ENCODE measurements at regions not wholly inside any gene's neighbourhood (a gene's known extent, or its start where the extent isn't known, plus 50 kb on each side); places are given as distances from the start of the nearest gene placed in this dataset.

- H3K4me3 Mint-ChIP-seq, result no peak overlapping the region
- H3K27ac Mint-ChIP-seq, result no peak overlapping the region
- peaks cover 2 to 12% (median 4%) of the 10 kb centered on the region in 7 donors for H3K9me3 Mint-ChIP-seq
- ATAC-seq (ENCODE audit: low read depth in 2 of 2) (no peak), DNase-seq (no peak)
- peaks cover 0 to 7% of the 10 kb centered on the region in 2 donors for H3K36me3 Mint-ChIP-seq
- H3K4me1 Mint-ChIP-seq, result no peaks in the 10 kb centered on the region
- H3K27me3 Mint-ChIP-seq, result peaks cover 0 to 11% (median 8%) of the 10 kb centered on the region in 3 donors
These were observed 293.5 kb downstream of the MN1 start for GRCh38 chr22:27507935-27508526.

- Mint-ChIP-seq H3K27me3 (peaks cover 0 to 11% (median 3%) of the 10 kb centered on the region in 3 donors), H3K9me3 (peaks cover 0 to 10% (median 3%) of the 10 kb centered on the region in 7 donors), H3K4me3 (no peak overlapping the region), H3K4me1 (no peaks in the 10 kb centered on the region), H3K27ac (no peak overlapping the region), H3K36me3 (no peaks in the 10 kb centered on the region)
- no peak for DNase-seq
- no peak for ATAC-seq (ENCODE audit: low read depth in 2 of 2)
These were observed 292.2 kb downstream of the MN1 start for GRCh38 chr22:27509132-27509920.

DNA sequence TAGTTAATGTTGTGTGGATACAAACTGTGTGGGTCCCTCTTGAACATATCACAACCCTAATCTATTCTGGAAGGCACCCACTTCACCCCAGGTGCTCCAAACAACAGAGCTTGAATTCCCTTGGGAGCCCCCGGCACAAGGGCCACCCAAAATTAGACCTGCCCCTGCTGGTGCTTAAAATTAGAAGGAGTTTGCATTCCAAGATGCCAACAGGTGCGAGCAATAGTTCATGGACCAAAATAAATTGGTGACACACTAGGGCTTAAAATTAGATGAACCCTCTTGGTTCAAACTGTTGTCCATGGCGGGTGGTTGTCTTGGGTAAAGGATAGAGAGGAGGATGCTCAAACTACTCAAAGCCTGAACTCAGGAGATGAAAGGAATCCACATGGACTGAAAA is 291.5 kb downstream of the MN1 start:
- no peak for DNase-seq
- H3K36me3 Mint-ChIP-seq, result no peaks in the 10 kb centered on the region
- no peaks in the 10 kb centered on the region for H3K4me1 Mint-ChIP-seq

DNA sequence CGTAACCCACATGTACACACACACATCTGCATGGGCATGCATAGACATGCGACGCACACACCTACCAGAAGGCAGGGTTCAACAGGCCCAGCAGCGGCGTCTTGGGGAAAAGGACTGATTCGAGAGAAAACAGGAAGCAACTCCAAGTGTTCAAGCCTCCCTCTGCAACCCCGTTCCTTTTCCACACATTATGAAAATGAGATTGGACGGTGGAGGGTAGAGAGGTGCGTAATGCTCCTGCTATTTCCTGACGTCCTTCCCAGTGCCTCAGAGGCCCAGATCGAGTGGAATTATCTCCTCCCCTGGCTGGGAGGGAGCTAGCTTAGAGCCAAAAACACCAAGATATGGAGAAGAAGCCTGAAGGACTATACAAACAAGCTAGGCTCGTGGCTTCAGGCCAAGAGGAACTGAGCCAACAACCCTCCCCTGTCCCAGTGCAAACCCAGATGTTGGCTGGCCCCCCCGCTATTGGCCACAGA is 289.2 kb downstream of the MN1 start:
- H3K27ac Mint-ChIP-seq, result no peak overlapping the region
- ATAC-seq (ENCODE audit: low read depth in 2 of 2) (no peak), DNase-seq (no peak)
- H3K4me1 Mint-ChIP-seq, result no peaks in the 10 kb centered on the region
- no peaks in the 10 kb centered on the region for H3K36me3 Mint-ChIP-seq
- no peak overlapping the region for H3K4me3 Mint-ChIP-seq
- H3K27me3 Mint-ChIP-seq, result peaks cover 0 to 13% (median 11%) of the 10 kb centered on the region in 3 donors
- peaks cover 0 to 10% (median 3%) of the 10 kb centered on the region in 7 donors for H3K9me3 Mint-ChIP-seq

More for the DNA sequence above, 291.5 kb downstream of the MN1 start:
- H3K27me3 Mint-ChIP-seq, result peaks cover 0 to 11% (median 3%) of the 10 kb centered on the region in 3 donors
- H3K4me3 Mint-ChIP-seq, result no peak overlapping the region
- H3K9me3 Mint-ChIP-seq, result peaks cover 0 to 10% (median 3%) of the 10 kb centered on the region in 7 donors
- ATAC-seq (ENCODE audit: low read depth in 2 of 2), result no peak
- peak overlapping the region in 1 of 6 donors; percentile 19 for H3K27ac Mint-ChIP-seq

- ATAC-seq (ENCODE audit: low read depth in 2 of 2), result no peak
- Mint-ChIP-seq H3K27ac (no peak overlapping the region), H3K4me3 (no peak overlapping the region), H3K9me3 (peaks cover 0 to 6% (median 3%) of the 10 kb centered on the region in 7 donors), H3K4me1 (no peaks in the 10 kb centered on the region), H3K36me3 (no peaks in the 10 kb centered on the region), H3K27me3 (peaks cover 0 to 13% (median 11%) of the 10 kb centered on the region in 3 donors)
- DNase-seq, result no peak
These were observed 288.5 kb downstream of the MN1 start for GRCh38 chr22:27513021-27513420.

DNA sequence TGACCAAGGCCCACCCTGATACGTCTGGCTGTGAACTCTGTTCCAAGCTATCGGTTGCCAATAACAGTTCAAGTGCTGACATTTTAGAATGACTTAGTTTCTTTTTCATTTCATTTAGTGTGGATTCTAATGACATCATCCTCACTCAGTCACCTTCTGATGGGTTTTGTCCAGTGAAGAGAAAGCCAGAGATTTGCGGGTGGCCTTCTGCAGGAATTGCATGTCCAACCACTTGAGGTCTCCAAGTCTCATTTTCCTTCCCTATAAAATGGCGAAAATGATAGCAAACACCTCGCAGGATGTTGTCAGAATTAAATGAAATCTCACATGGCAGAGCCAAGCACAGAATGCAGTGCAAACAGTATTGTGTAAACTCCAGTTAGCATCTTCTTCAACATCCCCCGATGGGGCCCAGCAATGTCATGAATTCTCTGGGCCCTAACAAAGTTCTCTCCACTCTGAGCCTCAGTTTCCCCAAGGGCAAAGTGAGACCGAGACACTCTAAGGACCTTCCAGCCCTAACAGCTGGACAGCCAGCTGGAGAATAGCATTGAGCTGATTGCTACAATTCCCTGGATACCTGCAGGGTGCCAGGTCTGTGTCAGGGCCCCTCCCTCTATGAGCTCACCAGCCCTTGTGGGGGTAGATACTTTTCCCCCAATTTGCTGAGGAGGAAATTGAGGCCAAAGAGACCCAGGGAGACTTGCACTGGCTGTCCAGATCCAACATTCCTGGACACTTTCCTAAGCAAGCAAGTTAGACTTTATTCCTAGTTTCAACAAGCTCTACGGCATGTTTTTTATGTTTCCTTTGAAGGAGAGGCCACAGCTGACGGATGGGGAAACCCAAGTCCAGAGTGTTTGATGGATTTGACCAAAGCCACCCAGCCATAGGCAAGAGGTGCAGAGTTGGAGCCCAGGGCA is 286.7 kb downstream of the MN1 start:
- ATAC-seq (ENCODE audit: low read depth in 2 of 2), result no peak
- Mint-ChIP-seq H3K27ac (no peak overlapping the region), H3K27me3 (peaks cover 0 to 16% (median 5%) of the 10 kb centered on the region in 3 donors), H3K4me3 (no peak overlapping the region), H3K4me1 (no peaks in the 10 kb centered on the region), H3K36me3 (no peaks in the 10 kb centered on the region), H3K9me3 (peaks cover 0 to 6% (median 0%) of the 10 kb centered on the region in 7 donors)
- no peak for DNase-seq

DNA sequence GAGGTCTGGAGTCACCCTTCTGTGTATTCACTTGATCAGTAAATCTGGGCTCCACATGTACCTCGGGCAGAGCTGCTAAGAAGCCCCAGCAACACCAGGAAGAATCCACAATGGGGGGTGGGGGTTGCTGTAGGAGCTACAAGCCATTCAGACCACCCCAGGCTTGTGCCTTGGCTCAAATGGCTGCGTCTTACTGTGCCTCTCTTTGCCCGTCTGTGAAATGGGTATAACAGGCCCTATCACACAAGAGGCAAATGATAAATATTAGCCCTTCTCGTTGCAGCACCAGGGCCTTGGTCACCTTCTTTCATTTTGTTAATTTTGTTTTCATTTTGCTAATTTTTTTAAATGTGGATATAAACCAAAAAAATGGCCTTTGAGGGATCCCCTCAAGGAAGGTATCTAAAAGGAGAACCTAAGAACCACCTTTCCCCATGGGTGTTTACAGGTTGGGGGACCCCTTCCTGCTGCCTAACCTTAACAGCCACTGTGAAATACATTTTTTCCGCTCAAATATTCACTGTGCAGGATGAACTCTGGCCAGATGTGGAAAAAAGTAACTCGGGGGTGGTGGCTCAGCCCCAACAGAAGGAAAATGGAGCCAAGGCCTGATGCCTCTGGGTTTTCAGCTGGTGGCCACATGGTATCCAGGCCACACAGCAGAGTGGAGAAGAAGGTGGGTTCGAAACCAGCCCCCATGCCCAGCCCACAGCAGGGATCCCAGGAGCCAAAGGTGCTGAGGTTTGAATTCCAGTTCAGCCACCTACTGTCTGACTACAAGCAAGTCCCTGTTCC is 284.0 kb downstream of the MN1 start:
- H3K27ac Mint-ChIP-seq, result no peak overlapping the region
- H3K27me3 Mint-ChIP-seq, result peaks cover 3 to 13% (median 13%) of the 10 kb centered on the region in 3 donors
- peak overlapping the region in 1 of 8 donors; percentile 23 for H3K4me3 Mint-ChIP-seq
- ATAC-seq (ENCODE audit: low read depth in 2 of 2), result no peak
- H3K9me3 Mint-ChIP-seq, result peaks cover 0 to 7% (median 0%) of the 10 kb centered on the region in 7 donors
- DNase-seq, result no peak
- no peaks in the 10 kb centered on the region for H3K36me3 Mint-ChIP-seq
- H3K4me1 Mint-ChIP-seq, result no peaks in the 10 kb centered on the region

DNA sequence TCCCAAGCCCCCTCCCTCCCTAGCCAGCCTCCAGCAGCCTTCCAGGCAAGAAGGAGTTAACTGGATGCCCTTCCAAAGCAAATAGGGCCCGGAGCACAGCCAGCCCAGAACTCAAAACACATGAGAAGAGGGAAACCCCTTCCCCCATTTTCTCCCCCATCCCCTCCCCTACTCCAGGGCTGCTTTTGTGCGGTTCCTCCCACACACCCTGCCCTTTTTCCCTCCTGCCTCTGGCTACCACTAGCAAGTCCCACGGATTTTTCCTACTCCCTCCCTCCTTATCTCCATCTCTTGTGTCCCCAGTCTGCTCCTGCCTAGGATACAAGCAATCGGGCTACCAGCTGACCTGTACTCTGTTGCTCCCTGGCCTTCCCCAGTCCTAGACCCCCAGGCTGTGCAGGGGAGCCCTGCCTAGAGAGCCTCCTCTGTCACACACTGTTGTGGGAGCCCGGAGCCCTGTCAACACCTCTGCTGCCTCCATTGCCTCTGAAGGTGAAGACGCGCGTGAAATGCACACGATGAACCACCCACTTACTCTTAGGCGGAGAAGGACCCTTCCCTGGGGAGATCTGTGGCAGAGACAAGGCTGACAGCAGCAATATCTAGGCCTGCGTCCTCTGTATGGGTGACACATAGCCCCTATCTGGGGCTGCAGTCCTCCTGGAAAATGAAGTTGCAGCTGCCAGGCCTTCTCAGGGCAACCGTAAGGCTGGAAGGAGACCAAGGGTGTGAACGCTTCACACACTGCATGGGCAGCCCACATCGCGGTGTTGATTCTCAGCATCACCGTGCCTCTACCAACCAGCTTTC is 282.8 kb downstream of the MN1 start:
- no peak for DNase-seq

DNA sequence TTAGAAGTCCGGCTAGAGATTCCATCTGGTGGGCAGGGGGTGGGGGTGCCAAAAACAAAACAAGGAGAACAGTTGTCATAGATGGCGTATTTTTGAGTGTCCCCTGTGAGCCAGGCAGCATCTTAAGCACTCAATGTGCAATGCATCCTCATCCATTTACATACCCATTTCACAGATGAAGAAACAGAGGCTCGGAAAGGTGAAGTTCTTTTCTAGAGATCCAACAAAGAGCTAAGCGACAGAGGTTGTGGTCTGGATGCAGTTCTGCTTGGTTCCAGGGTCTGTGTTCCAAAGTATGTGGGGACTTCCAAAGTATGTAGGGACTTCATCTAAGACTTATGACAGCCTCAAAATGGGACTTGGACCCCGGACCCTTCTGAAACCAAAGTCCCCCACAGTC is 277.8 kb downstream of the MN1 start:
- no peak overlapping the region for H3K27ac Mint-ChIP-seq
- no peak for DNase-seq
- H3K4me1 Mint-ChIP-seq, result no peaks in the 10 kb centered on the region
- no peak for ATAC-seq (ENCODE audit: low read depth in 2 of 2)
- peaks cover 0 to 4% (median 0%) of the 10 kb centered on the region in 7 donors for H3K9me3 Mint-ChIP-seq
- H3K36me3 Mint-ChIP-seq, result no peaks in the 10 kb centered on the region
- peaks cover 3 to 13% (median 11%) of the 10 kb centered on the region in 3 donors for H3K27me3 Mint-ChIP-seq
- H3K4me3 Mint-ChIP-seq, result no peak overlapping the region

More for the DNA sequence above, 282.8 kb downstream of the MN1 start:
- Mint-ChIP-seq H3K27me3 (peaks cover 7 to 13% (median 11%) of the 10 kb centered on the region in 3 donors), H3K36me3 (no peaks in the 10 kb centered on the region), H3K4me1 (no peaks in the 10 kb centered on the region), H3K9me3 (peaks cover 0 to 4% (median 0%) of the 10 kb centered on the region in 7 donors), H3K4me3 (no peak overlapping the region), H3K27ac (no peak overlapping the region)
- ATAC-seq (ENCODE audit: low read depth in 2 of 2), result no peak

DNA sequence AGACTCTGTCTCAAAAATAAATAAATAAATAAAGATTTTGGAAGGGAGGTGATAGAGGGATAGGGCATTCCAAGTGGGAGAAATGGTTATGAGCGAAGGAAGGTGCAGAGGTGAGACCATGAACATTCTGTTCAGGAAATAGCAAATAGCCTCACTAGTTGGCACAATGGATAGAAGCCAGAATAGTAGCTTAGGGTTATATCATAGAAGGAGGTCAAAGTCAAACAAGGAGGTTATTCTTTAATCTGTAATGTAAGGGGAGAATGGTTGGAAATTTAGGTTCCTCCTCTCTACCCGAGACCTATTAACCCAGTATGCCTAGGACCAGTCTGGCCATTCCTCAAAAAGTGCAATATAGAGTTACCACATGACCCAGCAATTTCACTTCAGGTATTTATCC is 275.8 kb downstream of the MN1 start:
- Mint-ChIP-seq H3K27ac (no peak overlapping the region), H3K4me3 (peak overlapping the region in 1 of 8 donors; percentile 53), H3K27me3 (peaks cover 0 to 13% (median 11%) of the 10 kb centered on the region in 3 donors), H3K9me3 (peaks cover 0 to 4% (median 2%) of the 10 kb centered on the region in 7 donors), H3K36me3 (no peaks in the 10 kb centered on the region), H3K4me1 (no peaks in the 10 kb centered on the region)
- ATAC-seq (ENCODE audit: low read depth in 2 of 2) (no peak), DNase-seq (no peak)

DNA sequence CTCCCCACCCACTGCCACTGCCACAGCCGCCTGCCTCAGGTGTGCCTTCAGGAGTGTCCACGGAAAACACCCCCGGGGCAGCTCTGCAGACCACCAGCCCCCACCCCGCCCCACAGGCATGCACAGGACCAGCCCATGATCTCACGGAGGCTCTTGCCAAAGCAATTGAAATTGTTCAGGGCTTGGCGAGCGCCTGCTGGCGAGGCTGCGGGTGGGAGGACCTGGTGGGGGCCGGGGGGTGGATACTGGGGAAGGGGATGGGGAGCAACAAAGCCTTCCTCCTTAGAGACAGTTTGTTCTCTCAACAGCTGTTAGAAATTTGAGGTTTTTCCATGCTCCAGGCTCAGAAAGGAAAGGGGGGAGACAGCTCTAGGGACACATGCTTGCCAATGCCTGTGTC is 274.7 kb downstream of the MN1 start:
- Mint-ChIP-seq H3K27me3 (peaks cover 0 to 13% (median 10%) of the 10 kb centered on the region in 3 donors), H3K36me3 (no peaks in the 10 kb centered on the region), H3K9me3 (peaks cover 0 to 8% (median 4%) of the 10 kb centered on the region in 7 donors), H3K27ac (no peak overlapping the region), H3K4me3 (no peak overlapping the region), H3K4me1 (no peaks in the 10 kb centered on the region)
- ATAC-seq (ENCODE audit: low read depth in 2 of 2), result no peak
- DNase-seq, result no peak
